ENCODE measurements at regions not wholly inside any gene's neighbourhood (a gene's known extent, or its start where the extent isn't known, plus 50 kb on each side); places are given as distances from the start of the nearest gene placed in this dataset.
"Not testable (repeated sequence)": the region's sequence is repeated elsewhere in the genome, so short reads cannot be mapped to it uniquely, and the experiment has no call there.

DNA sequence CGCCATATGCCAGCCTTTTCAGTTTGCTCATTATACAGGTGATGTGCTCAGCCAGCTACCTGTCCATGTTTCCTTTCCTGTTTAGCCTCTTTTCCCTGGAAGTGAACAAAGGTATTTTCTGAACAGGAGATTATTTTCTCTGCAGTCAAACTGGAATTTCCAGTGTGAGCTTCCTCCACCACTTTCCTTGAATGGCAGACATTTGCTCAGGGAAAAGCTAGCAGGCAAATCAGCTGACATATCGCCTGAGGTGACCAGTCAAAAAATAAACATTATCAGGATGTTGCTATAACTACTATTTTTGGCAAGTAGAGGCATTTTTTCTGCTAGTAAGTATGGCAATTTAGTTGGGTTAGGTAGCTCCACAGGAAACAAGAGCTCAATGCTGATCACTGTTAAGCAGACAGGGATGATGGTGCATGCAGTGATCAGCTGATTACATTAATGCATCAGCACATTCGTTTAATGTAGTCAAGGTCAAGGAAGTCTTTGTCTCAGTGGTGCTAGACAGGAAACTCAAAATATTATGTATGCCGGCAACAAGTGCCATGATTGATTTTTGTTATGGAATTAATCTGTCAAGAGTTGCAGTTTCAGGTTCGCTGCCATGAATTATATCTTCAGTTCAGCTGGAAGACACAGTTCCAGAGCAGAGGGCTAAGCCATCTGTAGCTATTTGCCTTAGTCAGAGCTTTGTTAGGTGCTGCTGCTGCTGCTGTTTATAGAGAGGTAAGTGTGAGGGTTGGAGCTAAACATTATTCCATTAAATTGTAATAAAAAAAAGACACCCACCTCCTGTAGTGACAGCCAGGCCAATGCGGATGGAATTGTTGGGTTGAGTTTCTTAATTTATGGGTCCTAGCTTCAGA lies 179.7 kb upstream of the ST6GALNAC5 start:
- no peak for DNase-seq

DNA sequence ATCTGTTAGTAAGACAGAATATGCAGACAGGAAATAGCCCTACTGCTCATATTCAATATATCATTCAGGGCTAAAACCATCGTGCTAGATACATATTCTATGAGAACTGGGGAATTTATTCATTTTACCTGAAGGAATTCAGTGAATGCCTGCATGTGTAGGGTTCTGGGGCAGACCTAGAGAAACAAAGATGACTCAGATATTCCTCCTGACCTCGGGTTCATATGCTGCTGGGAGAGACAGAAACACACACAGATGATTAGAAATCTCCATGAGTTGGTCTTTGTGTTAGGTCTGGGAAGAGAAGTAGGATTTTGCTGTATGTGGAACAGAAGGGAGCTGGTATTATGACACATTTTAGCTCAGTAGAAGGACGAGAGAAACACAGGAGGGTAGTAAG lies 176.5 kb upstream of the ST6GALNAC5 start:
- DNase-seq = no peak

DNA sequence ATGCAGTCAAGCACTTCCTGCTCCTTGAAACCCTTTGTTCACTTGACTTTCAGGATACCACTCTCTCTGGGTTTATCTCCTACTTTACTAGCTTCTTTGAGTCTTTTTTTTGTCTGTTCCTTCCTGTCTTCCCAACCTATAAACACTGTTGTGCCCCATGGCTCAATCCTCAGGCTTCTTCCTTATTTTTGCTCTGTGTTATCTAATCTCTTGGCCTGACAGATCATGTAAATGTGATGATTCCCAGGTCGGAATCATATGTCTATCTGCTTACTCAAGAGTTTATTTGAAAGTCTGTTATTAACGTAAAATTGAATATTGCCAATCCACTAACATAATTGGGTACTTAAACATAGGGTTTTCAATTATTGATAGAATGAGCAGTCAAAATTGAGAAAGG lies 171.7 kb upstream of the ST6GALNAC5 start:
- no peak for DNase-seq

DNA sequence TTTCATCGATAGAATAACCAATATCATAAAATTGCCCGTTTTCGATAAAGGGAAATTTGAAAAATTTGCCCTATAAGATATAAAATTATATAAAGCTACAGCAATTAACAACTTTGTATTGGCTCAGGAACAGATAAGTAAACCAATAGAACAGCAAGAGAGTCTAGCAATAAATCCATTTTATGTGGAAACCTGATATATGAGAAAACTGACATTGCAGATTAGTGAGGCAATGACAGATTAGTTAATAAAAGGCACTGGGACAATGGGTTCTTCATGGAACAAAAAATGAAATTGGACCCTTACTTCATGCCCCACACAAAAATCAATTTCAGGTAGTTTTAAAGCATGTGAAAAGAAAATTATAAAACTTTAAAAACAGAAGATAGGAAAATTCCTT lies 169.9 kb upstream of the ST6GALNAC5 start:
- no peak for DNase-seq

DNA sequence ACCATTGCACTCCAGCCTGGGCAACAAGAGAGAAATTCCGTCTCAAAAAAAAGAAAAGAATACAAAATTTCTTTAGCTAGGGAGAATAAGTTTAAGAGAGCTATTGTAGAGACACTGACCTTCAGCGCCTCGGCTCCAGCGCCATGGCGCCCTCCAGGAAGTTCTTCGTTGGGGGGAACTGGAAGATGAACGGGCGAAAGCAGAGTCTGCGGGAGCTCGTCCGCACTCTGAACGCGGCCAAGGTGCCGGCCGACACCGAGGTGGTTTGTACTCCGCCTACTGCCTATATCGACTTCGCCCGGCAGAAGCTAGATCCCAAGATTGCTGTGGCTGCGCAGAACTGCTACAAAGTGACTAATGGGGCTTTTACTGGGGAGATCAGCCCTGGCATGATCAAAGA lies 167.6 kb upstream of the ST6GALNAC5 start:
- not testable (repeated sequence) for DNase-seq

DNA sequence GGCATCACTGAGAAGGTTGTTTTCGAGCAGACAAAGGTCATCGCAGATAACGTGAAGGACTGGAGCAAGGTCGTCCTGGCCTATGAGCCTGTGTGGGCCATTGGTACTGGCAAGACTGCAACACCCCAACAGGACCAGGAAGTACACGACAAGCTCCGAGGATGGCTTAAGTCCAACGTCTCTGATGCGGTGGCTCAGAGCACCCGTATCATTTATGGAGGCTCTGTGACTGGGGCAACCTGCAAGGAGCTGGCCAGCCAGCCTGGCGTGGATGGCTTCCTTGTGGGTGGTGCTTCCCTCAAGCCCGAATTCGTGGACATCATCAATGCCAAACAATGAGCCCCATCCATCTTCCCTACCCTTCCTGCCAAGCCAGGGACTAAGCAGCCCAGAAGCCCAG lies 167.1 kb upstream of the ST6GALNAC5 start:
- DNase-seq = not testable (repeated sequence)

DNA sequence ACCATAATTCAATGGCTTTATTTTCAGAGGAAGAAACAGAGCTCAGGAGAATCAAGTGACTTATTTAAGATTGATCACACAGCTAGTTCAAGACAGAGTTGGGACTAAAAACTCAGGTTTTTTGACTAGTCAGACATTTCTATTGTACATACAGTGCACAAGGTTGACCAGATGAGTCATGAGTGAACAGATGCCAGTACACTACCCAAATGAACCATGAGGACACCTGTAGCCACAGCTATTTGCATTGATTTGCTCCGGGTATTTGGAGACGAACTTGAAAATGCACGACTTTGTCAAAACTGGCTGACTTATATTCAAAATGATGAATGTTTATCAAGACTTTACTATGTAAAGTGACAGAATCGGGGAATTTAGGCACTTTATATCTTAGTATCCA lies 161.7 kb upstream of the ST6GALNAC5 start:
- DNase-seq = no peak

DNA sequence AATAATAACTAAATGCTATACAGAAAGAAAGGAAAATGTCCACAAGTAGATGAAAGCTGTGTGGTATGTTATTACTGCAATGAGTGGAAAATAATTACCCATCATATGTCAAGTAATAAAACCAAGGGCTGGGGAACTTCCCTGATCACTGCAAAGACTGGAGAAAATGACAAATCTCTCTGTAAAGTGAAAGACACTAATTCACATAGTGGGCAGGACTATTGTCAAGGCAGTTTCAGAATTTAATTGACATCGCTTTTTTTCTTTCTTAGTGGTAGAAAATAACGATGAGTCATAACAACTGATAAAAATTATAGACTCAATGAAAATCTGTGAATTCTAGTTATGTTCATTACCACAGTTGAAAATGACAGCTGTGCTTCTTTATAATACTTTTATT lies 153.7 kb upstream of the ST6GALNAC5 start:
- DNase-seq = no peak

DNA sequence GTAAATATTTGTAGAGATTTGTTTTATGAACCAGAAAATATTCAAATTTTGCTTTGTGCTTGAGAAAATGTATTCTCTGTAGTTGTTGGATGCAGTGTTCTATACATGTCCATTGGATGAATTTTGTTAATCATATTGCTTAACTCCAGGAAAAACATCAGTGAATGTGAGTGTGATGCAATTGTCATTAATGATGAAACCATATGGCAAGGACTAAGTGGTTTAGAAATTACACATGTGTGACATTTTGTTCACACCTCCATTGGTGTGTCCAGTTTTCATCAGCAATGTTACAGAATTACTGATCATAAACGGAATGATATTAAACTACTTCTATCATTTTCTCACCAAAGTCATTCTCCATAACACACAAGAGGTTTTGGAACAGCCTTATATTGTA lies 151.8 kb upstream of the ST6GALNAC5 start:
- DNase-seq = no peak

DNA sequence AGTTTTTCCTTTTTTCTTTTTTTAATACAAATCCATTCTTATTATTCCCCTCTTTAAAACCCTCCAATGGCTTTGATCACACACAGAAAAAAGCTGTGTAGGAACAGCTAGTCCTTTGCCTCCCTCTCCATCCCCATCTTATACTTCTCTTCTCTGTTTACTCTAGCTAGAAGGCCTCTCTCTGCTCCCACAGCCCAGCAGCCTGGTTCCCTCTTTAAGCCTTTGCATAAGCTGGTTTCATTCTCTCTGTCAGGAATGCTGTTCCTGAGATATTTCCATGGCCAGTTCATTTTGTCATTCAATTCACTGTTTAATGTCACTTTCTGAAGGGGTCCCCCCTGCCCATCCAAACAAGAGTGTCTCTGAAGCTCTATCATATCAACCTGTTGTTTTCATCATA lies 143.3 kb upstream of the ST6GALNAC5 start:
- no peak for DNase-seq

DNA sequence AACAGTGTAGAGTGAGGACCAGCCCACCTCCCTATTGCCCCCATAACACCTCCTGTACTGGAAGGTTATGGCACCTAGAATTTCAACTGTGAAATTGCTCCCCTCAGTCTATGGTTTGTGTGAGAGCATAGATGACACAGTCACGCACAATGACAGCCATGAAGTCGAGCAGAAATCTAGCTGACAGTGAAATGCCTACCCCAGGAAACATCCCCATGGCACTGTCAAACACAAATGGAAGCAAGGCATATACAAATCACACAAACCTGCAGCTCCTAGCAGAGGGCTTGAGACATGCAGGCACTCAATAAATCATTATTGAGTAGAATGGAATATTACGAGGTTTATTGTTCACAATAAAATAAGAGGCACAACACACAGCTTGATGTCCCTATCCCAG lies 142.5 kb upstream of the ST6GALNAC5 start:
- DNase-seq = no peak

DNA sequence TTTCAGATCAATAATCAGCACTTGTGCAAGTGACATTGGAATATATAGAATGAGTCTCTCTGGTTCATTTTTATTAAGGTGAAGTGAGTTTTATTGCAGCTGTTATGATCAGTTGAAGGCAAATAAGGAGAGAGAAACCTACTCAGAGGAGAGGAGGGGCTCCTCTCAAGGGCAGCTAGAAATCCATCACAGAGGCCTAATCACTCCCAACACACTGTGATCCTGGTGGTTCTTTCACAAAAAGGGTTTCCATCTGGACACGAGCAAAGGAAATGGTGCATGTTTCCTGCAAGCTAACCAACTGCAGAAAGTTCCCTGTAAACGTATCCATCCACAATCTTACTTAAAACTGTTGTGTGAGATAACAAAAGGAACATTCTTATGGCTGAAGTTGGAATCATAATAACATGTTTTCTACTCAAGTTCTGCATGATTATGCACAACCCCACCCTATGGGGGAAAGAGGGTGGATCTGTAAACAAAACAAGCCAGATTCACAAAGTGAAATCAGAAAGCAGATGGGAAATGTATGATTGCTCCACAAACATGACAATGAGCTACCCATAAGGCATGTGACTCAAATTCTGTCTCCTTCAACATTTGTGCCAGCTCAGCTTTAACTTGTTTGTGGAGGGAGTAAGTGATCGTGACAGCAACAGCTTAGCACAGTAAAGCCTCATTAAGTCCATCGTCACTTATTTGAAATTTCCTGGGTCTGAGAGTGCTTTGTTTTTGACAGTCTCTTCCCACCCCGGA lies 141.2 kb upstream of the ST6GALNAC5 start:
- no peak for DNase-seq

DNA sequence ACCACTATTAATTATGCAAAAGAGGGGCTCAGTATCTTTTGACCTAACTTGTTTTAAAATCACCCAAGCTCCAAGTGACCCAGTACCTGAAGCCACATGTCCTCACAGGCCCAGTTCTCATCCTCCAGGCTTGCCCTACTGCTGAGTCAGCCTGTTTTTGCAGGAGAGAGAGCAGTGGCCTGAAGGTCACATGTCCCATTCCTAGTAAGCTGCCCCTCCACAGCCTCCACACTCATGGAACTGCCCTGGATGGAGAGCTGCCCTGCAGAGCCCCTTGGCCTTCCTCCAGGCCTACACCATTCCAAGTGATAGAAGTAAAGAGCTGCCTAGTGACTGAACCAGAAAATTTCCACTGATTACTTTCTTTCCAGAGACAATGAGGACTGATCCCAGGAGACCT lies 139.8 kb upstream of the ST6GALNAC5 start:
- DNase-seq = no peak

DNA sequence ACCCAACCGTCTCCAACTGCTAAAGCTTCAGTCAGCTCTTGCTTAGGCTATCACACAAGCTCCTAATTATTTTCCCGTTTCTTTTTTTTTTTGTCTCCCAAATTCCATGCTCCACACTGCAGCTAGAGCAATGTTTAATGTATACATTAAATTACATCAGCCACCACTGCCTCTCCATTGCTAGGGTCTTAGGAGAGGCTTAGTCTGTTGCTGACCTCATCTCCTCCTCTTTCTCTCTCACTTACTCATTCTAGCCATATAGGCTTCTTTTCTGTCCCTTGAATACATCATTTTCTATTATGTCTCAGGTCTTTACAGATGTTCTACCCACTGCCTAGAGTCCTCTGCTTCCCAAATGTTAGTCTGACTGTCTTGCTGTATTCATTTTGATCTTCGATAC lies 138.1 kb upstream of the ST6GALNAC5 start:
- no peak for DNase-seq

DNA sequence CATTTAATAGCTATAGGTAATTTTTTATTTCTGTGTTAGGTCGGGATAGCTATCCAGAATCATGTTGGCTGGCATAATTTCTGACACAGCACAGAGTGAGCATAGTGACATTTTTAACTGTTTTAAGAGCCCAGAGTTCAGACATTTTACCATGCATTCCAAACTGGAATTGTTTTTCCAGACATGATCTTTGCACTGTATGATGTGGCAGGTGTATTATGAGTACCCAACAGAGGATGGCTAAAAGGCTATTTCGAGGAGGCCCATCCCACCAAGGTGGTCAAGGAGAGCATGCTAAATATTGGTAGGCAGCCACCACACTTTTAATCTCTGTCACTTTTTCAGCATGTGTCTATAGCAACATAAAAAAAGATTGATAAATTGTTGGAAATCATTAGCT lies 137.3 kb upstream of the ST6GALNAC5 start:
- no peak for DNase-seq

DNA sequence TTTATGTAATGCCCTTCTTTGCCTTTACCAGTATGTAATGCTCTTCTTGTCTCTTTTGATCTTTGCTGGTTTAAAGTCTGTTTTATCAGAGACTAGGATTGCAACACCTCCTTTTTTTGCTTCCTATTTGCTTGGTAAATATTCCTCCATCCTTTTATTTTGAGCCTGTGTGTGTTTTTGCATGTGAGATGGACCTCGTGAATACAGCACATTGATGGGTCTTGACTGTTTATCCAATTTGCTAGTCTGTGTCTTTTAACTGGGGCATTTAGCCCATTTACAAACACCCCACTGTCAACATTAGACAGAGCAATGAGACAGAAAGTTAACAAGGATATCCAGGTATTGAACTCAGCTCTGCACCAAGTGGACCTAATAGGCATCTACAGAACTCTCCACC lies 128.9 kb upstream of the ST6GALNAC5 start:
- not testable (repeated sequence) for DNase-seq

DNA sequence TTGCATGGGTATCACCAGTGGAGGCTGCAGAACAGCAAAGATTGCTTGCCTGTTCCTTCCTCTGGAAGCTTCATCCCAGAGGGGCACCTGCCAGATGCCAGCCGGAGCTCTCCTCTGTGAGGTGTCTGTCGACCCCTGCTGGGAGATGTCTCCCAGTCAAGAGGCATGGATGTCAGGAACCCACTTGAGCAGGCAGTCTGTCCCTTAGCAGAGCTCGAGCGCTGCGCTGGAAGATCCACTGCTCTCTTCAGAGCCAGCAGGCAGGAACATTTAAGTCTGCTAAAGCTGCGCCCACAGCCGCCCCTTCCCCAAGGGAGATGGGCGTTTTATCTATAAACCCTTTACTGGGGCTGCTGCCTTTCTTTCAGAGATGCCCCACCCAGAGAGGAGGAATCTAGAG lies 126.3 kb upstream of the ST6GALNAC5 start:
- DNase-seq = not testable (repeated sequence)

DNA sequence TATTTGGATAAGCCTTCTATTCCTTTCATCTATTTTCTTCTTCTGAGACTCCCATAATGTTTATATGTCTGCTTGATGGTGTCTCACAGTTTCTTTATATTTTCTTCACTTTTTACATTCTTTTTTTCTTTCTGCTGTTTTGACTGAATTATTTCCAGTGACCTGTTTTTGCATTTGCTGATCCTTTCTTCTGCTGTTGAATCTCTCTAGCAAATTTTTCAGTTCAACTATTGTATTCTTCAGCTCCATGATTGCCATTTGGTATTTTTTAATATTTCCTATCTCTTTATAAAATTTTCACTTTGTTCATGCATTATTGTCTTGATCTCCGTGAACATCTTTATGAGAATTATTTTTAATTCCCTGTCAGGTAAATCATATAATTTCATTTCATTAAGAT lies 122.3 kb upstream of the ST6GALNAC5 start:
- no peak for DNase-seq

DNA sequence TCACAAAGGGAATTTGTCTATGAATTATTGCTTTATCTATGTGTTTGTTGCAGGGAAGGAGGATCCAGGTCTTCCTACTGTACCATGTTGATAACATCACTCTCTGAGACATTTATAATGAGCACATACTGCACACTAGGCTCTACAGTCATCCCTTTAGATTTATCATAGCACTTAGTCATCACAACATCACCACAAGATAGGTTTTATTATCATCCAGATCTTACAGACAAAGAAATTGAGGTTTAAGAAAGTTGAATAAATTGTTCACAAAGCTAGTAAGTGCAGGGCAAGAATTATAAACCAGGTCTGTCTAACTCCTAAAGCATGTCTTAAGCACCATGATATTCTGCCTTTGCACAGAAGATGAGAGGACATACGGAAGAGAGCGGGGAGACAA lies 121.1 kb upstream of the ST6GALNAC5 start:
- no peak for DNase-seq

DNA sequence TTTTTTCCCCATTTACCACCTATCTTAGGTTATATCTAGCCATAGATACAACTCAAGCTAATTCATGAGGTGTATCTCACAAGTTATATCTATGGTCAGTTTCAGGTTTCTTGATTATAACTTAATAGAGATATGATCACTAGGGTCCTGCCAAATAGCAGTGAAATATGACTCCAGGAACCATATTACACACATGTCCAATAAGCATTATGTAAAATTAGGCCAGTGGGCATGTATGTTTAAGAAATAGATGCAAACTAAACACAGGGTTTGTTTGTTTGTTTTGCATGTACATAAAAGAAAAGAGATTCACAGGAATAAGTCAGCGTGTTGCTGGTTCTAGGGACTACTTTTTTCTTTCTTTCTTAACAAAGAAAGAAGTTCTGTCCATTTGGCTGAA lies 112.5 kb upstream of the ST6GALNAC5 start:
- no peak for DNase-seq

DNA sequence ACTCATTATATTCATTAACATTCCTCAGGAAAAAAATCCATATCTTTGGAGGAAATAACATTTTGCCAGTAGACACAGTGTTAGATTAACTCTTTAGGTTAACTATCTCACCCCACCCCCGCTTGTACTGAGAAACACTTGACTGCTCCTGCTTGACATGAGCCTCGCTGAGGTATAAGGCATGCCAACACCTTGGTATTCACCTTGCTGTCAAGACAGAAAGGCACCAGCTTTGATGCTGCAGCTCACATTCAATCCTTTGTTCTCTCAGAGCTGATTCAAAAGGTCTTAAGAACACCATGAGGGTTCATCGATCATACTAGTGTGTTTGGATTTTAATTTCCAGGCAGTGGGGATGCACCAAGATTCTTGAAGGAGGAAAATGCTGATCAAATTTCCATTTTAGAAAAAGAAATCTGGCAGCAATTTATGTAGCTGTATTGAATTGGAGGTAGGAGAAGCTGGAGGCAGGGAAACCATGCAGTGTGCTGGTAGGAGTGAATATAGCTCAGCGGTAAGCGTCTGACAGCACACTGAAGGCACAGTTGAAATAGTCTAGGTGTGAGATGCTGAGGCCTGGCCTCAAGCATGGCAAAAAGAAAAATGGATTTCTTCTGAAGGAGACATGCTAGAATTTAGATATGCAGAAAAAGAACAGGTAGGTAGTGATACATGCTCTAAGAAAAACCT lies 108.0 kb upstream of the ST6GALNAC5 start:
- no peak for DNase-seq

DNA sequence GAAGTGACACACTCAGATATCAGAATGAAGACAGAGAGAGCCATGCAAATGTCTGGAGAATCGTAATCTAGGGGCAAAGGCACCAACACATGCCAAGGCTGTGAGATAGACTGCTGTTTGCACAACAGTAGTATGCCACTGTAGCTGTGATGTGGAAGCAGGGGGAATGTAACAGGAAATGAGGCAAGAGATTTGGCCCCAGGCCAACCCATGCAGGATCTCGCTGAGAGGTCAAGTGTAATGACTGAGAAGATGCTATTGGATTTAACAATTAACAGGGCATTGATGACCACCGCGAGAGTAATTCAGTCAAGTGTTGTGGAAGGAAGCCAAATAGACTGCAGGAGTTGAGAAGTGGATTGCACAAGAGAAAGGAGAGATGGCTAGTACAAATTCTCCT lies 107.3 kb upstream of the ST6GALNAC5 start:
- peak in 2 of 3 donors; percentile 12 to 17 for DNase-seq

DNA sequence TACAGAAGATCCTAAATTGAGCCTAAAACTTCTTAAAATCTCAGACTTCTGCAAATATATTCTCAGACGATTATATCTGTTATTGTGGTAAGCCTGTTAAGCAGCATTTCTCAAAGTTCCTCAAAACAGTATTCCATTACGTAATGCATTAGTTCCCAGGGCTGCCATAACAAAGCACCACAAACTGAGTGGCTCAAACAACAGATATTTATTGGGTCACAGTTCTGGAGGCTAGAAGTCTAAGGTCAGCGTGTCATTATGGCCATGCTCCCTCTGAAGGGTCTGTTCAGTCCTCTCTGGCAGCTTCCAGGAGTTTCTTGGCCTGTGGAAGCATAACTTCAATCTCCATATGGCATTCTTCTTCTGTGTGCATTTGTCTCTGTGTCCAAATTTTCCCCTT lies 103.5 kb upstream of the ST6GALNAC5 start:
- peak in 2 of 3 donors; percentile 5 to 24 for DNase-seq

Measured in suppressor macrophage treated with lipopolysaccharide for 1 hour (primary cell).